Liver (tissue), 8 donors: ENCODE measurements at regions not wholly inside any gene's neighbourhood (a gene's known extent, or its start where the extent isn't known, plus 50 kb on each side); places are given as distances from the start of the nearest gene placed in this dataset.

Experiments
- DNase-seq: peaks from one replicate; pipeline ENCODE4 v3.0.0-alpha.2; 2017; ENCODE audit warnings: low spot score
- H3K27ac ChIP-seq, 2 donors: one replicate each; pipeline ENCODE4 v1.7.0; 2013; ENCODE audit warnings: inconsistent platforms in 2 of 2, low read length in 2 of 2, control low read depth in 1 of 2, low read depth in 1 of 2, mild to moderate bottlenecking in 1 of 2
- H3K27me3 ChIP-seq, 4 donors: one replicate each; pipeline versions ENCODE4 v1.6.1 to v1.7.0; 2013; ENCODE audit warnings: low read length in 3 of 4, inconsistent platforms in 1 of 4, mild to moderate bottlenecking in 1 of 4, moderate library complexity in 1 of 4; ENCODE audit not compliant: control insufficient read depth in 4 of 4, insufficient read depth in 4 of 4
- H3K36me3 ChIP-seq, 4 donors: one replicate each; pipeline versions ENCODE4 v1.6.1 to v1.7.0; 2013; ENCODE audit warnings: low read length in 3 of 4, mild to moderate bottlenecking in 3 of 4, low read depth in 1 of 4, moderate library complexity in 1 of 4; ENCODE audit not compliant: control insufficient read depth in 4 of 4, insufficient read depth in 3 of 4
- H3K4me1 ChIP-seq, 4 donors: one replicate each; pipeline versions ENCODE4 v1.6.1 to v1.7.0; 2013; ENCODE audit warnings: low read length in 3 of 4, mild to moderate bottlenecking in 3 of 4, moderate library complexity in 1 of 4; ENCODE audit not compliant: control insufficient read depth in 4 of 4, insufficient read depth in 4 of 4
- H3K4me3 ChIP-seq, 3 donors: one replicate each; pipeline versions ENCODE4 v1.6.1 to v1.7.0; 2013; ENCODE audit warnings: low read length in 3 of 3, control low read depth in 1 of 3, low read depth in 1 of 3, mild to moderate bottlenecking in 1 of 3
- H3K9ac ChIP-seq, 2 donors: one replicate each; pipeline ENCODE4 v1.7.0; 2013; ENCODE audit warnings: low read length in 2 of 2, mild to moderate bottlenecking in 2 of 2, moderate library complexity in 2 of 2, control low read depth in 1 of 2, low read depth in 1 of 2
- H3K9me3 ChIP-seq, 4 donors: one replicate each; pipeline versions ENCODE4 v1.6.1 to v1.7.0; 2013; ENCODE audit warnings: low read length in 3 of 4; ENCODE audit not compliant: control insufficient read depth in 4 of 4
- EGR1 ChIP-seq, 2 donors: IDR thresholded peaks; 2 replicates each; pipeline ENCODE4 v1.6.1; 2016 to 2018; ENCODE audit warnings: antibody characterized with exemption in 2 of 2, low read depth in 2 of 2
- FOXA1 ChIP-seq: IDR thresholded peaks from 2 replicates; pipeline ENCODE4 v1.6.1; 2016; ENCODE audit warnings: antibody characterized with exemption
- FOXA2 ChIP-seq: IDR thresholded peaks from 2 replicates; pipeline ENCODE4 v1.6.1; 2016; ENCODE audit warnings: antibody characterized with exemption
- GABPA ChIP-seq, 2 donors: IDR thresholded peaks in 1 of 2; conservative IDR thresholded peaks in 1 of 2; 2 replicates each; pipeline ENCODE4 v1.6.1; 2016; ENCODE audit warnings: antibody characterized with exemption in 2 of 2, mild to moderate bottlenecking in 1 of 2, moderate library complexity in 1 of 2
- HNF4A ChIP-seq, 2 donors: conservative IDR thresholded peaks; 2 replicates each; pipeline ENCODE4 v1.6.1; 2016; ENCODE audit warnings: antibody characterized with exemption in 2 of 2, mild to moderate bottlenecking in 2 of 2
- HNF4G ChIP-seq: IDR thresholded peaks from 2 replicates; pipeline ENCODE4 v1.6.1; 2016; ENCODE audit warnings: antibody characterized with exemption
- JUND ChIP-seq, 2 donors: IDR thresholded peaks; 2 replicates each; pipeline ENCODE4 v1.6.1; 2016; ENCODE audit warnings: antibody characterized with exemption in 2 of 2
- MAX ChIP-seq: IDR thresholded peaks from 2 replicates; pipeline ENCODE4 v1.6.1; 2016; ENCODE audit warnings: antibody characterized with exemption
- NR2F2 ChIP-seq: IDR thresholded peaks from 2 replicates; pipeline ENCODE4 v1.6.1; 2016; ENCODE audit warnings: antibody characterized with exemption
- RXRA ChIP-seq, 2 donors: IDR thresholded peaks; 2 replicates each; pipeline ENCODE4 v1.6.1; 2017 to 2018; ENCODE audit warnings: antibody characterized with exemption in 2 of 2, mild to moderate bottlenecking in 1 of 2
- SP1 ChIP-seq: IDR thresholded peaks from 2 replicates; pipeline ENCODE4 v1.6.1; 2018; ENCODE audit warnings: antibody characterized with exemption, mild to moderate bottlenecking
- TAF1 ChIP-seq: conservative IDR thresholded peaks from 2 replicates; pipeline ENCODE4 v1.6.1; 2016; ENCODE audit warnings: antibody characterized with exemption, mild to moderate bottlenecking
- YY1 ChIP-seq: IDR thresholded peaks from 2 replicates; pipeline ENCODE4 v1.6.1; 2016; ENCODE audit warnings: antibody characterized with exemption, mild to moderate bottlenecking
- ZBTB33 ChIP-seq: IDR thresholded peaks from 2 replicates; pipeline ENCODE4 v1.6.1; 2016; ENCODE audit warnings: antibody characterized with exemption
- WGBS: extraction: QIAGEN DNeasy Blood & Tissue Kit; methylation state at CpG from one replicate; pipeline ENCODE4 v1.1.7; 2013; 5-methylcytosine and 5-hydroxymethylcytosine counted together
- TF ChIP-seq, protein P1 (sequence below): fragments of 150-350 bp; IDR thresholded peaks from 2 replicates; pipeline ENCODE4 v1.5.1; 2017; ENCODE audit warnings: improper control_type of control experiment, low read depth, low read length; ENCODE audit not compliant: missing input control
- TF ChIP-seq, protein P2 (sequence below): IDR thresholded peaks from 2 replicates; pipeline ENCODE4 v1.6.1; 2016; ENCODE audit warnings: antibody characterized with exemption, mild to moderate bottlenecking
- TF ChIP-seq, protein P3 (sequence below): IDR thresholded peaks from 2 replicates; pipeline ENCODE4 v1.6.1; 2016; ENCODE audit warnings: antibody characterized with exemption
- donor health status: healthy.
- donor health status: healthy.
- donor health status: healthy.
- donor health status: healthy.
- donor health status: healthy.

DNA sequence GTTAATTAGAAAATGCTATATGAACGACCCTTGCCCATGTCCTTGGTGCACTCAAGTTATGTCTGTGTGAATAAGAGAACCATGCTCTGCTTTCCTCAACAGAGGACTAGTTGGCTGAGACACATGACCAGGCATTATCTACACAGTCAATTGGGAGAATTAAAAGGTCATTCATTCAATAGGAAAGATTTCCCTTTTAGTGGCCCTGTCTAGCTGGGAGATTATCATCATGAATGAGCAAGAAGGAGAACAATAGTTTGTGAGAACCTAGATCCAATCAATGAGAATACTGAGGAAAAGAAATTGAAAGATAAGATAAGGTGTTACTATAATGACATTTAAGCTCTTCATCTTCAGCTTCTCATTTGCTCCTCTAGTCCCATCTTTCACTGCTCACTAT lies 1033.4 kb upstream of the LCORL start (continued):
- TF ChIP-seq, protein P1, sequence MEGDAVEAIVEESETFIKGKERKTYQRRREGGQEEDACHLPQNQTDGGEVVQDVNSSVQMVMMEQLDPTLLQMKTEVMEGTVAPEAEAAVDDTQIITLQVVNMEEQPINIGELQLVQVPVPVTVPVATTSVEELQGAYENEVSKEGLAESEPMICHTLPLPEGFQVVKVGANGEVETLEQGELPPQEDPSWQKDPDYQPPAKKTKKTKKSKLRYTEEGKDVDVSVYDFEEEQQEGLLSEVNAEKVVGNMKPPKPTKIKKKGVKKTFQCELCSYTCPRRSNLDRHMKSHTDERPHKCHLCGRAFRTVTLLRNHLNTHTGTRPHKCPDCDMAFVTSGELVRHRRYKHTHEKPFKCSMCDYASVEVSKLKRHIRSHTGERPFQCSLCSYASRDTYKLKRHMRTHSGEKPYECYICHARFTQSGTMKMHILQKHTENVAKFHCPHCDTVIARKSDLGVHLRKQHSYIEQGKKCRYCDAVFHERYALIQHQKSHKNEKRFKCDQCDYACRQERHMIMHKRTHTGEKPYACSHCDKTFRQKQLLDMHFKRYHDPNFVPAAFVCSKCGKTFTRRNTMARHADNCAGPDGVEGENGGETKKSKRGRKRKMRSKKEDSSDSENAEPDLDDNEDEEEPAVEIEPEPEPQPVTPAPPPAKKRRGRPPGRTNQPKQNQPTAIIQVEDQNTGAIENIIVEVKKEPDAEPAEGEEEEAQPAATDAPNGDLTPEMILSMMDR: no peak
- TF ChIP-seq GABPA (IDR thresholded peaks at IDR 0.05 in 1 of 2, conservative IDR thresholded peaks at IDR 0.05 in 1 of 2) (no peak), JUND (IDR thresholded peaks at IDR 0.05) (no peak)

DNA sequence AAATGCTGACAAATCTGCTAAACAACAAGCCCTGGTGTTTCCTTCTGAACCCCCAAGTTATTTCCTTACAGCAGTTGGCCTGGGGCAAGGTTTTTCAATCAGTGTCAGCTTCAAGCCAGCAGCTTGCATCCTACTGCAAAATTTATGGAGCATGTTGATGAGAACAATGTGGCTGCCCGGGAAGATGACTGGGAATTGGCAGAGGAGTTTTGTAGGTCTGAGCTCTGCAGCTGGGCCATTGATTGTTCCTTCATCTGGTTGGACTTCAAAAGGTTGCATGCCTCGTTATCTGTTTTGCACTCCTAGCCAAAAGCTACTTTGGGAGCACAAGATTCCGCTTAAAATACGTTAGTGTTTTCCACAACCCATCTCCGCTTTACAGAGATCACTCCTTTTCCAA lies 1030.3 kb upstream of the LCORL start:
- H3K36me3 ChIP-seq: no peaks in the 10 kb centered on the region
- no peak overlapping the region for H3K9ac ChIP-seq
- H3K9me3 ChIP-seq: no peaks in the 10 kb centered on the region
- no peaks in the 10 kb centered on the region for H3K4me1 ChIP-seq
- no peaks in the 10 kb centered on the region for H3K27me3 ChIP-seq
- H3K4me3 ChIP-seq: no peak overlapping the region
- H3K27ac ChIP-seq: no peak overlapping the region
- TF ChIP-seq, protein P2, sequence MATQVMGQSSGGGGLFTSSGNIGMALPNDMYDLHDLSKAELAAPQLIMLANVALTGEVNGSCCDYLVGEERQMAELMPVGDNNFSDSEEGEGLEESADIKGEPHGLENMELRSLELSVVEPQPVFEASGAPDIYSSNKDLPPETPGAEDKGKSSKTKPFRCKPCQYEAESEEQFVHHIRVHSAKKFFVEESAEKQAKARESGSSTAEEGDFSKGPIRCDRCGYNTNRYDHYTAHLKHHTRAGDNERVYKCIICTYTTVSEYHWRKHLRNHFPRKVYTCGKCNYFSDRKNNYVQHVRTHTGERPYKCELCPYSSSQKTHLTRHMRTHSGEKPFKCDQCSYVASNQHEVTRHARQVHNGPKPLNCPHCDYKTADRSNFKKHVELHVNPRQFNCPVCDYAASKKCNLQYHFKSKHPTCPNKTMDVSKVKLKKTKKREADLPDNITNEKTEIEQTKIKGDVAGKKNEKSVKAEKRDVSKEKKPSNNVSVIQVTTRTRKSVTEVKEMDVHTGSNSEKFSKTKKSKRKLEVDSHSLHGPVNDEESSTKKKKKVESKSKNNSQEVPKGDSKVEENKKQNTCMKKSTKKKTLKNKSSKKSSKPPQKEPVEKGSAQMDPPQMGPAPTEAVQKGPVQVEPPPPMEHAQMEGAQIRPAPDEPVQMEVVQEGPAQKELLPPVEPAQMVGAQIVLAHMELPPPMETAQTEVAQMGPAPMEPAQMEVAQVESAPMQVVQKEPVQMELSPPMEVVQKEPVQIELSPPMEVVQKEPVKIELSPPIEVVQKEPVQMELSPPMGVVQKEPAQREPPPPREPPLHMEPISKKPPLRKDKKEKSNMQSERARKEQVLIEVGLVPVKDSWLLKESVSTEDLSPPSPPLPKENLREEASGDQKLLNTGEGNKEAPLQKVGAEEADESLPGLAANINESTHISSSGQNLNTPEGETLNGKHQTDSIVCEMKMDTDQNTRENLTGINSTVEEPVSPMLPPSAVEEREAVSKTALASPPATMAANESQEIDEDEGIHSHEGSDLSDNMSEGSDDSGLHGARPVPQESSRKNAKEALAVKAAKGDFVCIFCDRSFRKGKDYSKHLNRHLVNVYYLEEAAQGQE: no peak
- TF ChIP-seq EGR1 (IDR thresholded peaks at IDR 0.05; ENCODE audit: low read depth in 2 of 2): no peak
- TF ChIP-seq, protein P3, sequence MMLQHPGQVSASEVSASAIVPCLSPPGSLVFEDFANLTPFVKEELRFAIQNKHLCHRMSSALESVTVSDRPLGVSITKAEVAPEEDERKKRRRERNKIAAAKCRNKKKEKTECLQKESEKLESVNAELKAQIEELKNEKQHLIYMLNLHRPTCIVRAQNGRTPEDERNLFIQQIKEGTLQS: no peak
- TF ChIP-seq FOXA2: no peak
- TF ChIP-seq ZBTB33: no peak
- TF ChIP-seq FOXA1: no peak
- TF ChIP-seq RXRA (IDR thresholded peaks at IDR 0.05): no peak
- no peak for TF ChIP-seq MAX
- no peak for TF ChIP-seq NR2F2
- no peak for TF ChIP-seq GABPA (IDR thresholded peaks at IDR 0.05 in 1 of 2, conservative IDR thresholded peaks at IDR 0.05 in 1 of 2)
- TF ChIP-seq YY1: no peak
- TF ChIP-seq, protein P1: no peak
- no peak for TF ChIP-seq HNF4A (conservative IDR thresholded peaks at IDR 0.05)
- no peak for TF ChIP-seq SP1
- TF ChIP-seq TAF1: no peak
- TF ChIP-seq HNF4G: no peak
- 54% methylated on average over 5 of the region's 5 CpGs for WGBS
- DNase-seq: no peak
